ENCODE measurements at regions not wholly inside any gene's neighbourhood (a gene's known extent, or its start where the extent isn't known, plus 50 kb on each side); places are given as distances from the start of the nearest gene placed in this dataset.

GRCh38 chr3:103803787-103804186 is 1369.0 kb downstream of the ZPLD1 start:
- Mint-ChIP-seq H3K36me3 (ENCODE audit: low read depth) (no peaks in the 10 kb centered on the region), H3K27ac (no peak overlapping the region), H3K27me3 (no peaks in the 10 kb centered on the region), H3K4me3 (no peak overlapping the region), H3K9me3 (peaks cover 4% of the 10 kb centered on the region), H3K4me1 (ENCODE audit: low read depth) (no peaks in the 10 kb centered on the region)
- ChIA-PET POLR2A (no interaction called here), CTCF (no interaction called here)
- no peak overlapping the region for H3K4me3 ChIP-seq (ENCODE audit: low read length)
- peaks cover 0 to 9% of the 10 kb centered on the region in 2 experiments for H3K9me3 ChIP-seq (ENCODE audit: control insufficient read depth in 1 of 2, insufficient read depth in 1 of 2, low read length in 2 of 2)
- TF ChIP-seq, protein P1, sequence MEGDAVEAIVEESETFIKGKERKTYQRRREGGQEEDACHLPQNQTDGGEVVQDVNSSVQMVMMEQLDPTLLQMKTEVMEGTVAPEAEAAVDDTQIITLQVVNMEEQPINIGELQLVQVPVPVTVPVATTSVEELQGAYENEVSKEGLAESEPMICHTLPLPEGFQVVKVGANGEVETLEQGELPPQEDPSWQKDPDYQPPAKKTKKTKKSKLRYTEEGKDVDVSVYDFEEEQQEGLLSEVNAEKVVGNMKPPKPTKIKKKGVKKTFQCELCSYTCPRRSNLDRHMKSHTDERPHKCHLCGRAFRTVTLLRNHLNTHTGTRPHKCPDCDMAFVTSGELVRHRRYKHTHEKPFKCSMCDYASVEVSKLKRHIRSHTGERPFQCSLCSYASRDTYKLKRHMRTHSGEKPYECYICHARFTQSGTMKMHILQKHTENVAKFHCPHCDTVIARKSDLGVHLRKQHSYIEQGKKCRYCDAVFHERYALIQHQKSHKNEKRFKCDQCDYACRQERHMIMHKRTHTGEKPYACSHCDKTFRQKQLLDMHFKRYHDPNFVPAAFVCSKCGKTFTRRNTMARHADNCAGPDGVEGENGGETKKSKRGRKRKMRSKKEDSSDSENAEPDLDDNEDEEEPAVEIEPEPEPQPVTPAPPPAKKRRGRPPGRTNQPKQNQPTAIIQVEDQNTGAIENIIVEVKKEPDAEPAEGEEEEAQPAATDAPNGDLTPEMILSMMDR (IDR thresholded peaks at IDR 0.05), result no peak
- H3K27me3 ChIP-seq (ENCODE audit: control insufficient read depth in 1 of 2, insufficient read depth in 2 of 2, low read length in 2 of 2), result no peaks in the 10 kb centered on the region
- no peak overlapping the region for H3K27ac ChIP-seq (ENCODE audit: low read depth in 1 of 2, low read length in 2 of 2)
- ATAC-seq (ENCODE audit: poor library complexity) (no peak), DNase-seq (no peak)
- H3K4me1 ChIP-seq (ENCODE audit: insufficient read depth, low read length), result no peaks in the 10 kb centered on the region
- intact Hi-C loops (cut with DNase I, micrococcal nuclease), result no loop called here
- H3K36me3 ChIP-seq (ENCODE audit: insufficient read depth, low read length), result no peaks in the 10 kb centered on the region

DNA sequence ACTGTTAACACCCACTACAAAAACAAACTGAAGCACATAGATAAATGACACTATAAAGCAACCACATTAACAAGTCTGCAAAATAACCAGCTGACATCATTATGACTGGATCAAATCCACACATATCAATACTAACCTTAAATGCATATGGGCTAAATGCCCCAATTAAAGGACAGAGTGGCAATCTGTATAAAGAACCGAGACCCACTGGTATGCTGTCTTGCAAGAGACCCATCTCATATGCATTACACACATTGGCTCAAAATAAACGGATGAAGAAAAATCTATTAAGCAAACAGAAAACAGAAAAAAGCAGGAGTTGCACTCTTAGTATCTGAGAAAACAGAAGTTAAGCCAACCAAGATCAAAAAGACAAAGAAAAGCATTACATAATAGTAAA is 1375.4 kb downstream of the ZPLD1 start:
- no peak for DNase-seq
- no peak overlapping the region for H3K4me3 Mint-ChIP-seq
- intact Hi-C loops (cut with DNase I, micrococcal nuclease), result no loop called here
- no peak overlapping the region for H3K27ac ChIP-seq (ENCODE audit: low read depth in 1 of 2, low read length in 2 of 2)
- no peaks in the 10 kb centered on the region for H3K27me3 Mint-ChIP-seq
- ChIA-PET CTCF (no interaction called here), POLR2A (no interaction called here)
- no peaks in the 10 kb centered on the region for H3K4me1 Mint-ChIP-seq (ENCODE audit: low read depth)
- peaks cover 0 to 14% of the 10 kb centered on the region in 2 experiments for H3K9me3 ChIP-seq (ENCODE audit: control insufficient read depth in 1 of 2, insufficient read depth in 1 of 2, low read length in 2 of 2)
- no peak overlapping the region for H3K27ac Mint-ChIP-seq
- no peaks in the 10 kb centered on the region for H3K27me3 ChIP-seq (ENCODE audit: control insufficient read depth in 1 of 2, insufficient read depth in 2 of 2, low read length in 2 of 2)
- H3K9me3 Mint-ChIP-seq, result peaks cover 2% of the 10 kb centered on the region
- H3K36me3 ChIP-seq (ENCODE audit: insufficient read depth, low read length), result no peaks in the 10 kb centered on the region
- TF ChIP-seq, protein P1 (IDR thresholded peaks at IDR 0.05), result no peak
- no peaks in the 10 kb centered on the region for H3K36me3 Mint-ChIP-seq (ENCODE audit: low read depth)
- ATAC-seq (ENCODE audit: poor library complexity), result no peak
- no peaks in the 10 kb centered on the region for H3K4me1 ChIP-seq (ENCODE audit: insufficient read depth, low read length)
- no peak overlapping the region for H3K4me3 ChIP-seq (ENCODE audit: low read length)

DNA sequence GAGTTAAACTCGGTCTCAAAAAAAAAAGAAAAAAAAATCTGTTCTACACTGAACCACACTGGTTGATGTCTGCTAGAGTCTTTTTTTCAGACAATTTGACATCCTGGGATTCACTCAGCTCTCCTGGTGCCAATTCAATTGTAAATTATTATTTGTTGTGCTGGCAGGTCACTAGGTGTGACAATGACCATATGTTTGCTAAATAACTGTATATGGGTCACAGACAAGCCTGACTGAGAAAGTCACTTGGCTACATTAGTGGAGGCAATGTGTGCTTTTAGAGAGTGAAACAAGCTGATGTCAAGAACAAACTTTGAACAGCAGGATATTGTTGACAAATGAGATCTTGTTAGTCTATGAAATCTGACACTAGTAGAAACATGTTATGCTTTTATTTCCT is 1379.1 kb downstream of the ZPLD1 start:
- no peaks in the 10 kb centered on the region for H3K36me3 Mint-ChIP-seq (ENCODE audit: low read depth)
- TF ChIP-seq, protein P1 (IDR thresholded peaks at IDR 0.05), result no peak
- ChIA-PET POLR2A (no interaction called here), CTCF (no interaction called here)
- H3K4me3 ChIP-seq (ENCODE audit: low read length), result no peak overlapping the region
- no peak overlapping the region for H3K27ac Mint-ChIP-seq
- no peaks in the 10 kb centered on the region for H3K4me1 ChIP-seq (ENCODE audit: insufficient read depth, low read length)
- H3K27me3 Mint-ChIP-seq, result no peaks in the 10 kb centered on the region
- no peak for DNase-seq
- H3K27me3 ChIP-seq (ENCODE audit: control insufficient read depth in 1 of 2, insufficient read depth in 2 of 2, low read length in 2 of 2), result no peaks in the 10 kb centered on the region
- no peak for ATAC-seq (ENCODE audit: poor library complexity)
- no peak overlapping the region for H3K27ac ChIP-seq (ENCODE audit: low read depth in 1 of 2, low read length in 2 of 2)
- H3K36me3 ChIP-seq (ENCODE audit: insufficient read depth, low read length), result no peaks in the 10 kb centered on the region
- no peaks in the 10 kb centered on the region for H3K4me1 Mint-ChIP-seq (ENCODE audit: low read depth)
- H3K9me3 Mint-ChIP-seq, result no peaks in the 10 kb centered on the region
- no peak overlapping the region for H3K4me3 Mint-ChIP-seq
- H3K9me3 ChIP-seq (ENCODE audit: control insufficient read depth in 1 of 2, insufficient read depth in 1 of 2, low read length in 2 of 2), result peaks cover 0 to 5% of the 10 kb centered on the region in 2 experiments
- intact Hi-C loops (cut with DNase I, micrococcal nuclease), result no loop called here
